ENCODE measurements at regions not wholly inside any gene's neighbourhood (a gene's known extent, or its start where the extent isn't known, plus 50 kb on each side); places are given as distances from the start of the nearest gene placed in this dataset.

GRCh38 chr5:62190931-62191330, 115.1 kb upstream of the KIF2A start:
- TF ChIP-seq, protein P1, sequence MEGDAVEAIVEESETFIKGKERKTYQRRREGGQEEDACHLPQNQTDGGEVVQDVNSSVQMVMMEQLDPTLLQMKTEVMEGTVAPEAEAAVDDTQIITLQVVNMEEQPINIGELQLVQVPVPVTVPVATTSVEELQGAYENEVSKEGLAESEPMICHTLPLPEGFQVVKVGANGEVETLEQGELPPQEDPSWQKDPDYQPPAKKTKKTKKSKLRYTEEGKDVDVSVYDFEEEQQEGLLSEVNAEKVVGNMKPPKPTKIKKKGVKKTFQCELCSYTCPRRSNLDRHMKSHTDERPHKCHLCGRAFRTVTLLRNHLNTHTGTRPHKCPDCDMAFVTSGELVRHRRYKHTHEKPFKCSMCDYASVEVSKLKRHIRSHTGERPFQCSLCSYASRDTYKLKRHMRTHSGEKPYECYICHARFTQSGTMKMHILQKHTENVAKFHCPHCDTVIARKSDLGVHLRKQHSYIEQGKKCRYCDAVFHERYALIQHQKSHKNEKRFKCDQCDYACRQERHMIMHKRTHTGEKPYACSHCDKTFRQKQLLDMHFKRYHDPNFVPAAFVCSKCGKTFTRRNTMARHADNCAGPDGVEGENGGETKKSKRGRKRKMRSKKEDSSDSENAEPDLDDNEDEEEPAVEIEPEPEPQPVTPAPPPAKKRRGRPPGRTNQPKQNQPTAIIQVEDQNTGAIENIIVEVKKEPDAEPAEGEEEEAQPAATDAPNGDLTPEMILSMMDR (conservative IDR thresholded peaks at IDR 0.05 in 1 of 2, IDR thresholded peaks at IDR 0.05 in 1 of 2; ENCODE audit: extremely low read depth in 1 of 2, insufficient read depth in 1 of 2, low read depth in 1 of 2, low read length in 2 of 2): no peak
- no peak for TF ChIP-seq EZH2 (IDR thresholded peaks at IDR 0.05; ENCODE audit: borderline replicate concordance, low read length)
